NOMO-1 treated with dmso at 0.1 percent for 144 hours (cell line): ENCODE measurements at regions not wholly inside any gene's neighbourhood (a gene's known extent, or its start where the extent isn't known, plus 50 kb on each side); places are given as distances from the start of the nearest gene placed in this dataset.

Source experiments
- DNase-seq: peaks from one replicate; lab custom pipeline; 2025; ENCODE audit not compliant: unreplicated experiment; lab: John Stamatoyannopoulos, UW

DNA sequence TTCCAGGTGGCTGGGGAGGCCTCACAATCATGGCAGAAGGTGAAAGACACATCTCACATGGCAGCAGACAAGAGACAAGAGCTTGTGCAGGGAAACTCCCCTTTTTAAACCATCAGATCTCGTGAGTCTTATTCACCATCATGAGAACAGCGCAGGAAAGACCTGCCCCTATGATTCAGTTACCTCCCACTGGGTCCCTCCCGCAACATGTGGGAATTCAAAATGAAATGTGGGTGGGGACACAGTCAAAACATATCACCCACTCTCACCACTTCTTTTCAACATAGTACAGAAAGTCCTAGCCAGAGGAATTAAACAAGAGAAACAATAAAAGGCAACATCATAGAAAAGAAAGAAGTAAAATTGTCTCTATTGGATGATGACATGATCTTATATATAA lies 223.4 kb upstream of the SLC24A2 start:
- DNase-seq: no peak

DNA sequence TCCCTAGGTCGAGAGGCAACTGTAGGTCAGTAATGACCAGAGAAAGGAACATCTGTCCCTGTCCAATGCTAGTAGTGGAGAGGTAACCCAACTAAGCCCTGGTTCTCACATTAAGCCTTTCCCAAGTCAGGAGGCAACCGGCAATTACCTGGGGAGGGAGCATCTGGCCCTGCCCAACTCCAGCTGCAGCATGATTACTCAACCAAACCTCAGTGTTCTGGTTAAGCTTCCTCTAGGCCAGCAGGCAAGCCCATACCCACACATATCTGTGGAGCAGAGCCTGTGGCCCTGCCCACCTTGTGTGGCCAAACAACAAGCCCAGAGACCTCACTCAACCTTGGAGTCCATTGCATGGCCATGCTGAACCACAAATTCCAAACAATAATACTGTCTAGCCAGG lies 220.8 kb upstream of the SLC24A2 start:
- no peak for DNase-seq

DNA sequence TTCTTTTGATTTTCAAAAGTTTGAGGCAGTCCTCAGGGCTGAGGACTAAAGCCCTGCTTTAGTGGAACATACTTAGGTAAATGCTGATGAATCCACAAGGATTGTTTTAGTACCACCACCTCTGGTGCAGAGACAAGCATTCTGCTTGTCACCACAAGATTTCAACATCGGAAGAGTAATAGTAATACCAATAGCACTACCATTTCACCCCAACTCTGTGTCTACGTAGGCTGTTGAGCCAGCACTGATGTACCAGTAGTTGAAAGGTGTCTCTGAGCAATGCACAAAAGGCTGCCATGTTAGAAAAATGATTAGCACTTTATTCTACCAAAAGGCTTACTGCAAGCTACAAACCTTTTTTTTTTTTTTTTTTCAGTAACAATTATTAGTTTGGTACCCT lies 213.2 kb upstream of the SLC24A2 start:
- DNase-seq: no peak

DNA sequence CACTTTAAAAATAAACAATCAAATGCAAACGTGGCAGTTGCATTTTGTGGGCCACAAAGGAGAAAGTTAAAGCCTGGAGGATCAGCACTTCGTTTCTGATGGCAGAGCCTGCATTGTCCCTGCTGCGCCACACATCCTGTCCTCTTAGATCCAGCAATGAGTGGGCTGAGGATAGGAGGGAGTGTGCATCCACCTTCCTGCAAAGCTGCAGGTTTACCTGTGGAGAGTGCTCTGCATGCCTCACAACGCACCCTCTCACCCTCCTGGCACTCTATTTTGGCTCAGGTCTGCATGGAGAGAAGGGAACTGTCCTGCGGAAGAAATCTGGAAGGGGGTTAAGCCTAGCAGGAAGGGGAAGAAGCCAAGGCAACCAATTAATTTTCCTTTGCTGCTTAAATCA lies 212.2 kb upstream of the SLC24A2 start:
- no peak for DNase-seq

DNA sequence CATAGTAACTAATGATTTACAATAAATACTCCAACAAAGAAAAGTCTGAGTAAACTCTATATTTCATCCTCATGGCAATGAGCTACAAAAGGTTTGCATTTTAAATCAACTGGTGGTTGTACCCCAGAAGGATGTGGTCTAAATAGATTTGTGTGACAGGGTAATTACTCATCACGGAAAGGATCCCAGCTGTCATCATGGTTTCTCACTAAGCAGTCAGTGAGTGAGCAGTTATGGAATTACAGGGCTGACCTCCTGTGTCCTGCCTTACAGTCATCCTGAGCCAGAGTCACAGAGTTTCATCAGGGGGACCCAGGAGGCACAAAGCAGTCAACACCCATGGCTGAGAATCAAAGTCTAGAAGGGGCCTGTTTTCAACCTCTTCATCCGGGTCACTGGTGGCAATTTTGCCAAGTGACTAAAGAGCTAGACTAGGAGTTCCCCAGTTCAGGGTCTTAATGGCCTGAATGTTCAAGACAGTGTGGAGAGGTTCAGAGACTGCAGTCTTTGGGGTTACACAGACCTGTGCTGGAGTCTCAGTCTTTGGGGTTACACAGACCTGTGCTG lies 210.7 kb upstream of the SLC24A2 start:
- DNase-seq: no peak

DNA sequence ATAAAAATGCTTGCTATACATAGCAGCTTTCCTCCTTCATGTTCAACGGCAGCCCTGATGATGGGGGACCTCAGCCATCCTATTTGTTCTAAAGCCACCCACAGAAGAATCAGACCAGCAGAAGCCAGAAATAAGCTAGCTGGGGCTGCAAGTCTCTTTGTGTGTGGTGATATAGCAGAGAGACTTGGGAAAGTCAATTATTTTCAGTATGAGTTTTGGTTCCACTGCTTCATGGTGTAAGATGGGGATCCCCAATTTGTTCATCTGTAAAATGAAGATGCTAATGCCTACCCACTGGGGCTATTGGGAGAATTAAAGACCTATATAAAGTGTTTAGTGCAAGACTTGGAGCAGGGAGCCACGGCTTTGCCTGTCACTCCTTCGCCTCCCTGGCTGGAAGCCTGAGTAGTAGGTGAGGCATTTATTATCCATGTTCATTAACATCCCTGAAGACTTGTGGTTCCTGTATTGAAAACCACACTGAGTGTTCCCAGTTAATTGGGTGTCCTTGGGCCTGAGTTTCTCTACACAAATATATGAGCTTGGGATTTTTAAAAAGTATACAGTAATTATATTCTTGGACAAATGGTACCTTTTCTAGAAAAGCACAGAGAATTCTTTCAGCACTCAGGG lies 210.1 kb upstream of the SLC24A2 start:
- DNase-seq: no peak

DNA sequence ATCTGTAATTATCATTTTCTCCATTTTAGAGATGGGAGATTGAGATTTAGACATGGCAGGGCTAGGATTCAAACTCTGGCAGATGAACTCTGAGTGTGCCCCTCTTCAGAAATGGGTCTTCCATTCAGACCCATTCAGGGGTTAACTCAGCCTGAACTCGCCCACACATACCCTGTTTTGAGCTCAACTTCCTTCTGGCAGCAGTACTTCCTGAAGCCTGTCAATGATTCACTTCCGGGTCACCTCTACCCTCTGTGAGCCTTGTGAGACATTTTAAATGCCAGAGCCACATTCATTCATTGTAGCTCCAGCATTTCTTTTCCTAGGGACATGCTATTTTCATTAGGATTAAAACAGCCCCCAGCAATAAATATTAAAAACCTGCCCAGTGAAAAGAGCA lies 209.3 kb upstream of the SLC24A2 start:
- no peak for DNase-seq

DNA sequence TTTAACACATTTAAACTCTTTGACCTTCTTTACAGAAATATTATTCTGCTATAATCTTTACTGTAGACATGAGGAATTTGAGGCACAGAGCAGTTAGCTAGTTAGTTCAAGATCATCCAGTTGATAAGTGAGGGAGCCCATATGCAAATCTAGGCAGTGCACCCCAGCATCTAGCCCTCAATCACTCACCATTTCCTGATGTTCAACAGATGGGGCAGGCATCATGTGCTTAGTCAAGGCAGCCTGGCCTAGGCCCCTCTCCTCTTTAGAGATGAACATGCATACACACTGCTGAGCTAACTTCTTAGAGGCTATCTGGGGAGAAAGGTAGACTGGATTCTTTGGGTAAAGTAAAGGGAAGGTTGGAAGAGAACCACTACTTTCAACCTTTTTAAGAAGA lies 206.8 kb upstream of the SLC24A2 start:
- DNase-seq: no peak

DNA sequence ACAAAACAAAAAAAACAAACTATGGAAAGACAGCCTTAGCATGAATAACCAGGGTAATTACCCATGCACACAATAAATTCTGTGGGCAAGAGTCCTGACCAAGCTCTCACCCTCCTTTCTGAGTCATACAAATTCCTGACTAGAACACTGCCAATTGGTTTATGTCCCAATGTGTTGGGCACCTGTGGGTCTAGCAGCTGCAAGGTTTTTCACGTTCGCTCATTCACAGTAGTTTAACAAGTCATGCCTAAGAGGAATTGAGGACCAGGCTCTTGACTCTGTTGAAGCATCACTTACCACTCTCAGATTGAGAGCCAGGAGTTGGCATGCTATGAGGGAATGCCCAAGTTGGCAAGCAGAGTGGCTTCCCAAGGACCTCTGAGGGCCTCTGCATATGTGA lies 205.5 kb upstream of the SLC24A2 start:
- no peak for DNase-seq

DNA sequence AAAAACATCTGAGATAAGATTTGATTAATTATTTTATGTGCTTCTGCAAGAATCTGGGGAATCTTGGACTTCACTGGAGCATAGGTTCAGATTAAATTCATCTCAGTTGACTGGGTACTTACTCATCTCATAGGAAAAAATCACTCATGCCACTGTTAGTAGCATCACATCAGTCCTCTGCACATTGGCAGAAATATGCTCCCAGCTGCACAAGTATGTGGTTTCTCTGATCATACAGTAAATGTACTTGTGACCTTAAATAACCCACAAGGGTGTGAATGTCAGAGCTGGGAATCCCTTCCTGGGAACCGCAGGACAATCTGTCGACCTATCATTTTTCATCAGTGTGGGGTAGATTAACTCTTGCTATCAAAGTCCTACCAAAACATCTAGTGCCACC lies 203.7 kb upstream of the SLC24A2 start:
- DNase-seq: no peak

DNA sequence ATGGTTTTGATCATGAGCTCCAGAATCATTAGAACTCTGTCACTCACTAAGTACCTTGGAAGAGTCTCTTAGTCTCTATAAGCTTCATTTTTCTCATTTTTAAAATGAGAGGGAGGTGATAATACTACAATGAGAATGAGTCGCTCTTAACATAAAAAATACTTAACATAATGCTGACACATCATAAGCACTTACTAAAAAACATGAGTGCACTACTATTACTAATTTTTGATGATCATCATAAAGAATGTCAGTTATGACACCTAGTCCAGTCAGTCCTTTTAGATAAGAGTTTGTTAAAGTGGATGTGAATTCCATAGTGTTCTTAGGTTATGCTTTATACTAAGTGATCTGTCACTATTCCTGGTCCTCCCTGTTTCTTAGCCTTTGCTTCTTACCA lies 200.4 kb upstream of the SLC24A2 start:
- no peak for DNase-seq

DNA sequence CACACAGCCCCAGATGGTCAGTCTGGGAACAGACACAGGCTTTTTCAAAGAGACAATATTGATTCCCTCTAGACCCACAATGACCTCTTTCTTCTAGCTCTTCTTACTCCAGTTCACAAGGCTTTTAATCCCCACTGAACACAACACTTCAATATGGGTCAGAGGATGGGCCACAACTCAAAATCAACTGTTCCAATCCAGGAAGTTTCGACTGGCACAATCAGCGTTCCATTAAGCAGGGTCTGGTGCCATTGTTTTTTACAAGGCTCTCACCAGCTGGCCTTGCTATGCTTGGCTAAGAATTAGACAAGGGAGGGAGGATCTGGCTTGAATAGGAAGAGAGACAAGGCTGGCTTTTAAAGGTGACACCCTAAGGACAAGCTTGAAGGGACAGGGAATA lies 199.4 kb upstream of the SLC24A2 start:
- no peak for DNase-seq

DNA sequence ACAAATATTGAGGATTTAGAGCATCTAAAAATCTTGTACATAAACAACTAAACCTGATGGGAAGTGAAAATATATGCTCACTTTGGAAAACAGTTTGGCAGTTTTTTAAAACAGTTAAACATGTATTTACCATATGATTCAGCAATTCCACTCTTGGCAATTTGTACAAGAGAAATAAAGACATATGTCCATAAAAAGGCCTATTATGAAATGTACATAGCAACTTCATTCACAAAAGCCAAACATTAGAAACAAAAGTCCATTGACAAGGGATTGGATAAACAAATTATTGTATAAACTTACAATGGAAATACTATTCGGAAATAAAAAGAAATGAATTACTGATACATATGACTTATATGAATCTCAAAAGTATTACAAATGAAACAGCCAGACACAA lies 196.2 kb upstream of the SLC24A2 start:
- DNase-seq: no peak

DNA sequence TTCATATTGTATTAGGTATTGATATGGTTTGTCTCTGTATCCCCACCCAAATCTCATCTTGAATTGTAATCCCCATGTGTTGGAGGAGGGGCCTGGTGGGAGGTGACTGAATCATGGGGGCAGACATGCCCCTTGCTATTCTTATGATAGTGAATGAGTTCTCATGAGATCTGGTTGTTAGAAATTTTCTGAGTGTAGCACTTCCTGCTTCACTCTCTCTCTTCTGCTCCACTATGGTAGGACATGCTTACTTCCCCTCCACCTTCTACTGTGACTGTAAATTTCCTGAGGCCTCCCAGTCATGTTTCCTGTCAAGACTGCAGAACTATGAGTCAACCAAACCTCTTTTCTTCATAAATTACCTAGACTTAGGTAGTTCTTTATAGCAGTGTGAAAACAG lies 187.4 kb upstream of the SLC24A2 start:
- peak; percentile 42 for DNase-seq

DNA sequence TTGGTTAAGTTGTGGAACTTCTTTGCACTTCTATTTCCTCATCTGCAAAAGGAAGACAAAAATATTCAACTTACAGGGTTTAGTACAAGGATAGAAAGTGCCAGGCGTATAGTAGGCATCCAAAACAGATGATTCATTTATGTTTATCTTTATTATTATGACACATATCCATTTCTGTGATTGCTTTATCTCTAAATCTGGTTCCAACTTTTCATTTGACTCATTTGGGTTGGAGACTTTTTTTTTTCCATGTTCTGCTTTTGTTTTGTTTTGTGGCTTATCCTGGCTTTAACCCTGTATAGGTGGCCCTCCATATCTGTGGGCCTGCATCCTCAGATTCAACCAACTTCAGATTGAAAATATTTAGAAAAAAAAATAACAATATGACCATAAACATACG lies 186.7 kb upstream of the SLC24A2 start:
- DNase-seq: no peak

DNA sequence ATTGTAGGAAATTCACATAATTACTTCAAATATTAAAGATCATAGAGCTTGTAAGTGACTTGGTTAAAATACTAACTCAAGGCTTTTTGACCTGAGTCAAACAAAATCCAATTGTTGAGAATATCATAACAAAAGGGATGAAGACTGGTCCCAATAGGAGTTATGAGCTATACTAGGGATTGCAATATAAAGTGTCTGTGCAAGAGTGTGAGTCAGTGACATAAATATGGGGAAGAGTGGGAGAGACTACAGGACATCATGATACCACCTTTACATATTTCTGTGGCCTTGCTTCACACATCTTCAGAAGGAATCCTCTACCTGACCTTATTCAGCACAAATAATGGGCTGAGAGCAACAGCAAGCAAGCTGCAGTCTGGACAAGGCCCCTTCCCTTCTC lies 180.9 kb upstream of the SLC24A2 start:
- DNase-seq: no peak

DNA sequence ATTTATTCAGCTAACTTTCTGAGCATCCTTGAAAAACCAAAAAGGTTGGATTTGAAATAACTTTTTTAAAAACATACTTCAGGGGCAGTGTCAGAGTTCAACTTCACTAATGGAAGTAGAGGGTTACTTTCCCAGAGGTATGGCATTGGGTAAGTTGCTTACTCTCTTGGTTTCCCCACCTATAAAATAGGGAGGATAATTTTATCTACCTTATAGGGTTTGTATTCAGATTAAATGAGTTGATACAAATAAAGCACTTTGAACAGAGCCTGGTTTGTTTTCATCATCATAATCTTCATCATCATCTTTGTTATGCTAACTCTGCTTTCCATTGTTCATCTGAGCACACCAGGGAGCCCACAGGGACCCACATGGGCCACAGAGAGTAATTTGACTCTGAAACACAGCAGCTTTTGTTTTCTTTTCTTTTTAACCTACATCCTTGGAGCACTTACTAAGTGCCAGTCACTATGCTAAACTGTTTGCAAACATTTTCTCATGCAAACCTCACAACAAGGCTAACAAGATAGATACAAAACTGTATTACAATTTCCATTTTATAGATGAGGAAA lies 179.1 kb upstream of the SLC24A2 start:
- no peak for DNase-seq

DNA sequence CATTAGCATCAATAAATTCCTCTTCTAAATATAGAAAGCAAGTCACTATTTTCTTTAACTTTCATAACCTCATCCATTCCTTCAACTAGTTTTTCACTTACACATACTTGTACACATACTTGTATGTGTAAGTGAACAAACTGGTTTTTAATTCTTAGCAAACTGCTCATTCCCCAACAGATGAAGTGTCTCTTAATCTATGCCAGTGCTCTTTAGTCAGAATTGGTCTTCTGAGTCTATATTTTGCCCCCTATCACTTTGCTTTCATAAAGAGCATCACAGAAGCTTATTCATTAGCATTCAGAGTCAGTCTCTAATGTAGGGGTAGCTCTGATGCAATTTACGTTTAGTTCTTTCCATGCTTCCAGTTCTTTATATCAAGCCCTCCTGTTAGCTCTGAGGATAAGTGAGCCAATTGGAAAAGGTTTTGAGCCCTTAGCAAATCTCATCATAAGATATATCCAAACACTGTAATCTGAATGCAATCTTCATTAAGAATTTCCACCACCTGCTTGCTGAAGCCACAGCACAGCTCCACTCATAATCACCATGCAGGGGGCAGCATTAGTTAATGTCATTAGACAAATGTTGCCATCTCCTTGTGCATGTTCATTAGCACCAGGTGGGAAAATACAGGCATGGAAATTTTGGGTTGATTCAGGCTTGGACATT lies 178.5 kb upstream of the SLC24A2 start:
- DNase-seq: no peak

DNA sequence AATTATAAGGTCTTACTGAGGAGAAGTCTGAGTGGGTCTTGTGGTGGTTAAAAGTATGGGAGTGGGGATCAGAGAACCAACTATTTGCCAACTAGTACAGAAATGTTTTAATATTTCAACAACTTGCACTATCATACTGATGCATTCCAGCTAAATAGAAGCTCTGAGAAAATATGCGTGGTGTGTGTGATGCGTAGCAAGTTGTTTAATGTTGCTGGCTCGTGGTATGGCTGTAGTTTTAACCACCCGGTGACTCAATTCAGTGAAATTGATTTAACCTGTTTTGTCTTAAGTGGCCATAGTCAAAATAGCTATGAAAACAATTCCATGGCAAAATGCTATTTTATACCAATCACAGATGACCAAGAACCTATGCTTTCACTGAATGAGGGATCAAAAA lies 176.5 kb upstream of the SLC24A2 start:
- DNase-seq: no peak

DNA sequence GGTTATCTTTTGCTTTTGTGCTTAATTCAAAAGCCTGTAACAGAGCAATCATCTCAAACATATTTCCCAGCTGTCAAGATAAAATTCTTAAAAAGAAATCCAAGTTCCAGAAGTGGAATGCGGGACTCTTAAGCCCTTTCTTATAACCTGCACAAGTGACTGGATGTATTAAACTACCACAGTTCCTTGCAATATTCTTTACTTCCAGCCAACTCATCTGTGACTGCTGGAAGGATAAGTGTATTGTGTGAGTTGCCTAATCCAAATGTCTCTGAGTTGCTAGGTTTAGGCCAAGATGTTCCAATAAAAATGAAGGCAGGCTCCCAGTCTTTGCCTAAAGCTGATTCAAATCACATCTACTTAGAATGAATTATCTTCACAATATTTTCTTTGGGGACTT lies 159.2 kb upstream of the SLC24A2 start:
- no peak for DNase-seq

DNA sequence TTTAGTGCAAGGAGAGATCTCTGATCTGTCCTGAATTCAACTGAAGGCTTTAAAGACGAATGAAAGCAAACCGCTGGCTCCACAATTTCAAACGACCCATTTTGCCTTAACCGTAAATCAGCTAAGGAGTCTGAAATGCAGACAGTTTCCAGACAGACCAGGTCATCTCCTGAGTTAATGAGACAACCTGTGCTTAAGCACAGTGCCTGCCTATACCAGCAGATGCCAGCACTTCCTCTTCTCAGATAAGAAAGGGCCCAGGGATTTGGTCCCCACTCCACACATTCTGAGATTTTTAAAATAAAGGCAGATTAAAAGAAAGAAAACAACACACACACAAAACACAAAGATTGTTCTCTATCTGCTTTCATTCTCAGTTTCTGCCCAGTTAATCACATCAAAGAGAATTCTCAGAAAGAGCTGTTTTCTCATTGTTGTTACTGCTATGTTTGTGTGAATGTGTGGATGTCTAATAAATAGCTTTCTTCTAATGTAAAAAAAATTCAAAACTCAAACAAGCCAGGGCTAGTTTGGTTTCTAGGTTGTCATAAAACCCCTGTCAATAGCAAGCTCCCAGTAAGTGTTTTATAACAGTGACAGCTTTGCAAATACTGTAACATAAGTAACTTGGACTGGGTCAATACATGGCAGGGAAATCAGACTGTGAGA lies 157.7 kb upstream of the SLC24A2 start:
- no peak for DNase-seq

DNA sequence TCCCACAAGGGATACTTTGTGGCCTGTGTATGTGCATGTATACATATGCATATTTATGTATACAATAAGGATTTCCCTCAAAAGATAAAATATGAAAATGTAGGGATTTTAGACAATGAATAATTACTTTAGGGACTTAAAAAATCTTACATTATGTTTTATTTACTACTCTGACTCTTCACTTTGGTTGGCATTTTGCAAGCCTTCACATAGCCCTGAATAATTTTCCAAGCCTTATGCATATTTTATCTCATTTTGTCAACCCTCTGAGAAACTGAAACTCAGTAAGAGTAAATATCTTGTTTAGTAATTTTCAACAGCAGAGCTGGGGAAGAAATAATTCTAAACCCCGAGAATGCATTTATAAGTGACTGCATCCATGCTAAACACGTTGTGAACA lies 153.0 kb upstream of the SLC24A2 start:
- DNase-seq: no peak
